ENCODE measurements at regions not wholly inside any gene's neighbourhood (a gene's known extent, or its start where the extent isn't known, plus 50 kb on each side); places are given as distances from the start of the nearest gene placed in this dataset.

- Histone ChIP-seq H3K4me2 (ENCODE audit: low read length) (no peak overlapping the region), H3K27ac (ENCODE audit: low read depth, low read length) (no peak overlapping the region), H3K18ac (ENCODE audit: low read length) (no peak overlapping the region), H2BK120ac (ENCODE audit: insufficient read depth, low read length, poor library complexity) (no peak overlapping the region), H3K4me3 (ENCODE audit: low read depth, low read length) (no peak overlapping the region), H3K79me1 (ENCODE audit: low read length) (no peaks in the 10 kb centered on the region), H3K9ac (ENCODE audit: low read length) (no peak overlapping the region), H4K12ac (ENCODE audit: low read depth, low read length) (no peak overlapping the region), H2BK12ac (ENCODE audit: low read length) (no peak overlapping the region), H3K14ac (ENCODE audit: low read length) (no peak overlapping the region), H2AK5ac (ENCODE audit: low read length) (no peak overlapping the region), H3K79me2 (ENCODE audit: control insufficient read depth, insufficient read depth, low read length, poor library complexity) (no peaks in the 10 kb centered on the region), H3K27me3 (ENCODE audit: insufficient read depth, low read length) (no peaks in the 10 kb centered on the region), H4K8ac (ENCODE audit: low read depth, low read length) (no peak overlapping the region), H3K36me3 (ENCODE audit: control insufficient read depth in 1 of 2, insufficient read depth in 2 of 2, low read length in 2 of 2) (no peaks in the 10 kb centered on the region), H2BK5ac (ENCODE audit: low read depth, low read length, poor library complexity) (no peak overlapping the region), H3K9me3 (ENCODE audit: insufficient read depth, low read depth, low read length) (no peaks in the 10 kb centered on the region), H3K23ac (ENCODE audit: low read length) (no peak overlapping the region), H2AFZ (ENCODE audit: insufficient read depth, low read length, poor library complexity) (no peak overlapping the region), H3K4ac (ENCODE audit: low read depth, low read length) (no peak overlapping the region), H4K91ac (ENCODE audit: low read depth, low read length) (no peak overlapping the region), H3K4me1 (ENCODE audit: control insufficient read depth in 1 of 2, insufficient read depth in 2 of 2, low read length in 2 of 2) (no peaks in the 10 kb centered on the region)
- no peak for DNase-seq
These were observed 378.2 kb upstream of the PBX1 start for GRCh38 chr1:164180824-164181223.

GRCh38 chr1:164183854-164184635 is 374.9 kb upstream of the PBX1 start:
- Histone ChIP-seq H3K18ac (ENCODE audit: low read length) (no peak overlapping the region), H4K8ac (ENCODE audit: low read depth, low read length) (no peak overlapping the region), H4K12ac (ENCODE audit: low read depth, low read length) (no peak overlapping the region), H3K79me2 (ENCODE audit: control insufficient read depth, insufficient read depth, low read length, poor library complexity) (no peaks in the 10 kb centered on the region), H4K91ac (ENCODE audit: low read depth, low read length) (no peak overlapping the region), H3K4me3 (ENCODE audit: low read depth, low read length) (no peak overlapping the region), H3K4ac (ENCODE audit: low read depth, low read length) (no peak overlapping the region), H3K27me3 (ENCODE audit: insufficient read depth, low read length) (no peaks in the 10 kb centered on the region), H3K4me2 (ENCODE audit: low read length) (no peak overlapping the region), H2BK5ac (ENCODE audit: low read depth, low read length, poor library complexity) (no peak overlapping the region), H2AK5ac (ENCODE audit: low read length) (no peak overlapping the region), H3K9me3 (ENCODE audit: insufficient read depth, low read depth, low read length) (no peaks in the 10 kb centered on the region), H3K9ac (ENCODE audit: low read length) (no peak overlapping the region), H2BK120ac (ENCODE audit: insufficient read depth, low read length, poor library complexity) (no peak overlapping the region), H3K23ac (ENCODE audit: low read length) (no peak overlapping the region), H3K79me1 (ENCODE audit: low read length) (no peaks in the 10 kb centered on the region), H2AFZ (ENCODE audit: insufficient read depth, low read length, poor library complexity) (no peak overlapping the region), H3K27ac (ENCODE audit: low read depth, low read length) (no peak overlapping the region), H3K4me1 (ENCODE audit: control insufficient read depth in 1 of 2, insufficient read depth in 2 of 2, low read length in 2 of 2) (no peaks in the 10 kb centered on the region), H3K36me3 (ENCODE audit: control insufficient read depth in 1 of 2, insufficient read depth in 2 of 2, low read length in 2 of 2) (no peaks in the 10 kb centered on the region), H3K14ac (ENCODE audit: low read length) (no peak overlapping the region), H2BK12ac (ENCODE audit: low read length) (no peak overlapping the region)
- WGBS (ENCODE audit: extremely low coverage, insufficient coverage, insufficient read length): no CpG with 5 or more reads among the region's 4 CpGs
- peak; percentile 38 to 55 for DNase-seq

- Histone ChIP-seq H3K18ac (ENCODE audit: low read length) (no peak overlapping the region), H3K14ac (ENCODE audit: low read length) (no peak overlapping the region), H4K12ac (ENCODE audit: low read depth, low read length) (no peak overlapping the region), H3K4ac (ENCODE audit: low read depth, low read length) (no peak overlapping the region), H3K79me1 (ENCODE audit: low read length) (no peaks in the 10 kb centered on the region), H2BK120ac (ENCODE audit: insufficient read depth, low read length, poor library complexity) (no peak overlapping the region), H2AK5ac (ENCODE audit: low read length) (no peak overlapping the region), H3K79me2 (ENCODE audit: control insufficient read depth, insufficient read depth, low read length, poor library complexity) (no peaks in the 10 kb centered on the region), H3K36me3 (ENCODE audit: control insufficient read depth in 1 of 2, insufficient read depth in 2 of 2, low read length in 2 of 2) (no peaks in the 10 kb centered on the region), H3K23ac (ENCODE audit: low read length) (no peak overlapping the region), H3K4me3 (ENCODE audit: low read depth, low read length) (no peak overlapping the region), H2BK12ac (ENCODE audit: low read length) (no peak overlapping the region), H2BK5ac (ENCODE audit: low read depth, low read length, poor library complexity) (no peak overlapping the region), H4K8ac (ENCODE audit: low read depth, low read length) (no peak overlapping the region), H3K4me1 (ENCODE audit: control insufficient read depth in 1 of 2, insufficient read depth in 2 of 2, low read length in 2 of 2) (no peaks in the 10 kb centered on the region), H3K9ac (ENCODE audit: low read length) (no peak overlapping the region), H4K91ac (ENCODE audit: low read depth, low read length) (no peak overlapping the region), H3K4me2 (ENCODE audit: low read length) (no peak overlapping the region), H3K9me3 (ENCODE audit: insufficient read depth, low read depth, low read length) (no peaks in the 10 kb centered on the region), H3K27me3 (ENCODE audit: insufficient read depth, low read length) (no peaks in the 10 kb centered on the region), H3K27ac (ENCODE audit: low read depth, low read length) (no peak overlapping the region), H2AFZ (ENCODE audit: insufficient read depth, low read length, poor library complexity) (no peak overlapping the region)
- WGBS (ENCODE audit: extremely low coverage, insufficient coverage, insufficient read length): no CpG with 5 or more reads among the region's 5 CpGs
- no peak for DNase-seq
These were observed 372.1 kb upstream of the PBX1 start for GRCh38 chr1:164186881-164187280.

GRCh38 chr1:164188497-164188896 is 370.5 kb upstream of the PBX1 start:
- H4K91ac ChIP-seq (ENCODE audit: low read depth, low read length): no peak overlapping the region
- H3K18ac ChIP-seq (ENCODE audit: low read length): no peak overlapping the region
- no peak overlapping the region for H2AFZ ChIP-seq (ENCODE audit: insufficient read depth, low read length, poor library complexity)
- H3K9ac ChIP-seq (ENCODE audit: low read length): no peak overlapping the region
- H4K12ac ChIP-seq (ENCODE audit: low read depth, low read length): no peak overlapping the region
- H3K79me1 ChIP-seq (ENCODE audit: low read length): no peaks in the 10 kb centered on the region
- no peaks in the 10 kb centered on the region for H3K9me3 ChIP-seq (ENCODE audit: insufficient read depth, low read depth, low read length)
- H3K36me3 ChIP-seq (ENCODE audit: control insufficient read depth in 1 of 2, insufficient read depth in 2 of 2, low read length in 2 of 2): no peaks in the 10 kb centered on the region
- no peaks in the 10 kb centered on the region for H3K27me3 ChIP-seq (ENCODE audit: insufficient read depth, low read length)
- DNase-seq: no peak
- no peaks in the 10 kb centered on the region for H3K4me1 ChIP-seq (ENCODE audit: control insufficient read depth in 1 of 2, insufficient read depth in 2 of 2, low read length in 2 of 2)
- no peak overlapping the region for H3K4me3 ChIP-seq (ENCODE audit: low read depth, low read length)
- H2AK5ac ChIP-seq (ENCODE audit: low read length): no peak overlapping the region
- H3K27ac ChIP-seq (ENCODE audit: low read depth, low read length): no peak overlapping the region
- no peak overlapping the region for H3K14ac ChIP-seq (ENCODE audit: low read length)
- WGBS (ENCODE audit: extremely low coverage, insufficient coverage, insufficient read length): no CpG with 5 or more reads among the region's 4 CpGs
- no peaks in the 10 kb centered on the region for H3K79me2 ChIP-seq (ENCODE audit: control insufficient read depth, insufficient read depth, low read length, poor library complexity)
- no peak overlapping the region for H2BK5ac ChIP-seq (ENCODE audit: low read depth, low read length, poor library complexity)
- H3K23ac ChIP-seq (ENCODE audit: low read length): no peak overlapping the region
- H3K4me2 ChIP-seq (ENCODE audit: low read length): no peak overlapping the region
- no peak overlapping the region for H2BK120ac ChIP-seq (ENCODE audit: insufficient read depth, low read length, poor library complexity)
- no peak overlapping the region for H3K4ac ChIP-seq (ENCODE audit: low read depth, low read length)
- no peak overlapping the region for H2BK12ac ChIP-seq (ENCODE audit: low read length)
- H4K8ac ChIP-seq (ENCODE audit: low read depth, low read length): no peak overlapping the region
